ENCODE measurements at regions not wholly inside any gene's neighbourhood (a gene's known extent, or its start where the extent isn't known, plus 50 kb on each side); places are given as distances from the start of the nearest gene placed in this dataset.

DNA sequence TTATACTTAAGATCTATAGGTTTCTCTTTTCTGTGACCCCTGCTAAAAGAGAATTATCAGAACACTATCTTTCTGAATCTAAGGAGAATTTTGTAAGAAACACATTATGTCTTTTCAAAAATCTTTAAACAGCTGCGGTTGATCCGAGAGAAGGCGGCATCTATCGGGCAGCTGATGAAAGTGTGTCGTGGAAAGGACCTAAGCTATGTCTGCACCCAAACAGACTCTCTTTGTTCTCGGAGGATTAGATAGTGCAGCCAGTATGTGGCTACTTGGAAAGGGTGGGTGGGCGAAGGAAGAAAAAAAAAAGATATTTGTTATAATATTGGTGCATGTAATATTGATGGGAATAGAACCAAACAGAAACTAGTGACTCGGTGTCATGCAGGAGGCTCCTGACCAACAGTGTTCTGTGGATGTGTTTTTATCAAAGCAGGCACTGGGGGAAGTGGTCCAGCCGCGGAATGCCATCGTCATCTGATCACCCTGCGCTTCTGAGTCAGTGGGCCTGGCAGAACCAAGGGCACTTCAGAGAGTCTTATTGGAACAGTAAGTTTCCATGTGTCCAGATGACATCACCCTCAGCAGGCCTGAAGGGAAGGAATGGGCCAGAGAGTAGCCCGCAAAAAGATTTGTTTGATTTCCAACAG, 509.7 kb upstream of the AKR1E2 start:
- no peak for DNase-seq (ENCODE audit: extremely low read depth in 1 of 2, low read depth in 1 of 2)

DNA sequence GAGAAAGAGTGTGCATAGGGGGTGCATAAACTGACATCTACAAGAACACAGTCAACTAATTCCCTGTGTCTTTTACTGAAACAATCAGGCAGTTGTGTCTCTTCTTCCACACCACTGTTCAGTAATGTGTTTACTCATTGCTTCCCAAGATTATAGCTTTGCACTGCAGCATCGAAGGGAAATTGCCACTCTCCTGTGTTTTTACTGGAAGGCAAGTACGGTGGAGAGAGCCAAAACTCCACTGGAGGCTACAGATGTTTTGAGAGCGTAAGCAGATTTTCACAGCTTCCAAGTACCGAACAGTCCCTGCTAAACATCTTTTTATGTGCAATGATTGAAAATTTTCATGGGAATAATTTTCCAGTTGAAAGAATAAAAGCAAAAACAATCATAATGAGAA, 510.5 kb upstream of the AKR1E2 start:
- no peak for DNase-seq (ENCODE audit: extremely low read depth in 1 of 2, low read depth in 1 of 2)

DNA sequence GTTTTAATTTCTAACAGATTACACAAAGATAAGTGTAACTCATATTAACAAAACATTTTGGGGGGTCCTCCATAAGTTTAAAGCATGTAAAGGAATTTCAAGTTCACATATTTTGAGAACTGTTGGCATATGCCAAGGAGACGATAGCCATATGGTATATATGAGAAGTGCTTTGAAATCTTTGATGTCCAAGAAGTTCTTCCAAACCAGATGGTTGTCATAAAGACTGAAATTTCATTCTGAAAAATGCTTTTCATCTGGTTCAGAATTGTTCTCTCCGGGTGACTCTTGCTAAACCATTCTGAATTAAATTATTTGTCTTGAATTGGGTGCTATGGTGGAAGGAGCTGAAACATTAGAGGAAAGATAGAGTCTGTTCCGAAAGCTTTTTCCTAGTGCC, 513.0 kb upstream of the AKR1E2 start:
- no peak for DNase-seq (ENCODE audit: extremely low read depth in 1 of 2, low read depth in 1 of 2)

DNA sequence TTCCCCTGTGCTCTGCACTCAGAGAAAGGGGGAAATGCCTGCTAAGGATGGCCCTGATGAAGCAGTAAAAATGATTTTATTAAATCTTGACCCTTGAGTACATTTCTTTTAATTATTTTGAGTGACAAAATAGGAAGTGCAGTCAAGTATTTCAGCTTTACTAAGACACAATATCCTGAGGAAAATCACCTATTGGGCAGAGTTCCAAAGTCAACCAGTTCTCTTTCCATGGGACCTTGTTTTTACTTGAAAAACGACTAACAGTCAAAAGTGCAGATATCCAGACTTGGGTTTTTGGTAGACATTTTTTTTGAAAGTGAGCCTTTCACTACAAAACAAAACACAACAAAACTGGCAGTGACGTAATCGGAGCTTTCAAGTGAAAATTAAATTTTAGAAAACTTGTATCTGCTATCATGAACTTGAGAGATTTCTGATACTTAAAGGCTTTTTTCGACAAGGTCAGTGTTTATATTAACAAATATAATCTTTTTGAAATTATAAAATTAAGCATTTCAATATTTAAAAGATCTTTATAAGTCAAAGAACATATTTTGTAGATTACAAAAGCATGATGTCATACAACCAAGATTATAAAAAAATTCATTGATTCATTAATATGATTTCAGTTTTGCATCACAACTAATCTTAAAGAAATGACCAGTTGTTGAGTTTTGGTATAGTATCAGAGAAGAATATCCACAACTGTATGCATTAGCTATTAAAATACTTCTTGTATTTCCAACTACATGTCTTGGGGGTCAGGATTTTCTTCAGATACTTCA, 513.8 kb upstream of the AKR1E2 start:
- DNase-seq (ENCODE audit: extremely low read depth in 1 of 2, low read depth in 1 of 2) = no peak

DNA sequence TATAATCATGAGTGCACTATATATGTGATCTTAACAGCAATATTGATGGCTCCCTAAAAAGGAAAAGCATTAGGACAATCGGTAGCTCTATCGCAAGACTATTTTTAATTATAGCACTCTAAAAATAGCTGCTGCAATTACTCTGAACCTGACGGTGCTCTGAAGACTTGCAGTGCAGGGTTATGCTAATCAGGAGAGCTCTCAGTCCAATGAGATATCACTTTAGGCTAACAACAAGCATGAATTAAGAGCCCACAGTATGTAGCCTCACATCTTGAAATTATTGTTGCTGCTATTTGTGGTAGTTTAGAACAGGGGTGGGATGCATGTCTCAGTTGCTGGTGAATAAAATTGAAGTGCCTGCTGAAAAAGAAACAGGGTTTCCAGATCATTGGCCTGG, 515.8 kb upstream of the AKR1E2 start:
- DNase-seq (ENCODE audit: extremely low read depth in 1 of 2, low read depth in 1 of 2) = no peak

DNA sequence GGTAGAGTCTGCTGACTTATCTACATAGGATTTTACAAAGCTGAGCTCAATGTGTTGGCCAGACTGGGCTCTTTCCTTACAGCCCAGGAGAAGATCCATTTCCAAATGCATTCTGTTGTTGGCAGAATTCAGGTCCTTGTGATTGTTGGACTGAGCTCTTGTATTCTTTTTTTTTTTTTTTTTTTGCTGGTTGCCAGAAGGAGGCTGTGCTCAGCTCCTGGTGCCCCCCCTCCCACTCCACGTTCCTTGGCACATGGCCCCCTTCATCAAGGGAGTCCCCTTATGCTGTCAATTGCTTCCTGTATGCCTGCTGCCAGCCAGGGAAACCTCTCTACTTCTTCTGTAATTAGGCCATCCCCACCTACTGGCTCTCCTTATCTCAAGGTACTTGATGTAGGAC, 518.1 kb upstream of the AKR1E2 start:
- no peak for DNase-seq (ENCODE audit: extremely low read depth in 1 of 2, low read depth in 1 of 2)

DNA sequence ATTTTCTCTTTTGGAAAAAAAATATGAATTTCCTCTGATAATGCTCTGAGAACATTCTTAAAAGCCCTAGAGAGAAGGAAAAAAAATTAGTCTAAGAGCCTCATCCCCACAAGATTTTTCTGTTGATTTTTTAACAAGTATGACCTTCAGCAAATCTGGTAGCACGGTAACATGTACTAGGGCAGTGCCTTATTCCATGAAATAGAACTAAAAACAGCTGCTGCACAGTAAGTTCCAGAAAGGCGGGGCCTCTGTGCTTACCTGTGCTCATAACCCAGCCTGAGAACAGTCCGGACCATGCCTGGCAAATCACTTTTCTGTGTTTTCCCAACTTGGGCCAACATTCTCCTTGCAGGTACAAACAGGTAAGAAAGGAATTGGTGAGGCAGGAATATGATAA, 519.1 kb upstream of the AKR1E2 start:
- DNase-seq (ENCODE audit: extremely low read depth in 1 of 2, low read depth in 1 of 2) = no peak

DNA sequence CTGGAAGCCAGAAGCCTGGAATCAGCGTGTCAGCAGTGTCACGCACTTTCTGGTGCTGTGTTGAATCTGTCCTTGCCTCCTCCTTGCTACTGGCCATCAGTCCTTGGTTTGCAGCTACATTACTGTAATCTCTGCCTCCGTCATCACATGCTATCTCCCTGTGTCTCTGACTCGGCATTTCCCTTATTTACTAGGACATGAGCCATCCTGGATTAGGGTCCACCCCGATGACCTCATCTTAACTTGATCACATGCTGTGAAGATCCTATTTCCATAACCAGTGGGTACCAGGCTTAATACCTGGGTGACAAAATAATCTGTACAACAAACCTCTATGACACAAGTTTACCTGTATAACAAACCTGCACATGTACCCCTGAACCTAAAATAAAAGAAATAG, 518.0 kb upstream of the KLF6 start:
- DNase-seq (ENCODE audit: extremely low read depth in 1 of 2, low read depth in 1 of 2) = no peak

DNA sequence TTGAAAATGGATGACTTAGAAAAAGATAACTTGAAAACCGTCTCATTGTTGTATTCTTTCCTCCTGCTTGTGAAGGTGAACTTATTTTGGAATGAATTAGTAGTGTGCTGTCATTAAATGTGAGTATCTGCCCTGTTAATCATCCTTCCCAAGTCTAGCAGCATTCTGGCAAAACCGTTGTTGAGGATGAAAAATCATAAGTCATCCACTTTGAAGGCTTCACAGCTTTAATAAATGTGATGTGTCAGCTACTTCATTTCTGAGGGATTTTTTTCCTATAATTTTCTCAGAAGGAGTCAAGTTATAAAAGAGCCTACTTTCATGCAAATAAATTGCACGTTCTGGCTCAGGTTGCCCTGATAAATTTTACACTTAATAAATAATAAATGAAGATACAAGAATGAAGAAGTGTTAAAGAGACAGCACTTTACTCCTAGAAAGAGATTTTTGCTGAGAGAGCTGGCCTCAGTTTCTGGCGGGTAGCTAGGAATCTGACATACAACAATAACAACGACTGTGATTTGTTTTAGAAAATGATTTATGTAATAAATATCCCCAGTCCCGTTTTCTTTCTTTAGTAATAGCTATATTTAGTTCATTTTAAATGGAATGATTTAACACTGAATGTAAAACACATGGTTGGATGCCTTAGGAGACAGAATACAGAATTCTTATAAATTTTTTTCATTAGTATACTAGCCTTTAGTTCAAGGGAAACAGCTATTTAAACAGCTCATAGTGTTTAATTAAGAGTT, 516.5 kb upstream of the KLF6 start:
- no peak for DNase-seq (ENCODE audit: extremely low read depth in 1 of 2, low read depth in 1 of 2)

DNA sequence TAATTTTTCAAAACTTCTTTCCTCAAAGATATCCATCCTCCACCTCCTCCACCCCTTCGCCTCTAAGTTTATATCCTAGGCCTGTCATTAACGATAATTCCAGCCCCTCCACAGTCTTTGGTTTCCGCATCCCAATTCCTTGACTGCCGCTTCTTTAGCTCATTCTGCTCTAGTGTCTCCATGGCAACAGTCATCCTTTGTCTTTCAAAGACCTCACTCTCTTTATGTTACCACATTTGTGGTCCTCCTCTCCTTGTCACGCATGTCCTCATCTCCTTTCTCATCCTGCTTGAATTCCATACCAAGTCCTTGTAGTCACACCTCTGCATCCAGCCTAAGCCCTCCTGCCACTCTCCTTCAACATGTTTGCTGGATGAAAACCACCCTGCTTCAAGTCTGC, 511.2 kb upstream of the KLF6 start:
- no peak for DNase-seq (ENCODE audit: extremely low read depth in 1 of 2, low read depth in 1 of 2)

DNA sequence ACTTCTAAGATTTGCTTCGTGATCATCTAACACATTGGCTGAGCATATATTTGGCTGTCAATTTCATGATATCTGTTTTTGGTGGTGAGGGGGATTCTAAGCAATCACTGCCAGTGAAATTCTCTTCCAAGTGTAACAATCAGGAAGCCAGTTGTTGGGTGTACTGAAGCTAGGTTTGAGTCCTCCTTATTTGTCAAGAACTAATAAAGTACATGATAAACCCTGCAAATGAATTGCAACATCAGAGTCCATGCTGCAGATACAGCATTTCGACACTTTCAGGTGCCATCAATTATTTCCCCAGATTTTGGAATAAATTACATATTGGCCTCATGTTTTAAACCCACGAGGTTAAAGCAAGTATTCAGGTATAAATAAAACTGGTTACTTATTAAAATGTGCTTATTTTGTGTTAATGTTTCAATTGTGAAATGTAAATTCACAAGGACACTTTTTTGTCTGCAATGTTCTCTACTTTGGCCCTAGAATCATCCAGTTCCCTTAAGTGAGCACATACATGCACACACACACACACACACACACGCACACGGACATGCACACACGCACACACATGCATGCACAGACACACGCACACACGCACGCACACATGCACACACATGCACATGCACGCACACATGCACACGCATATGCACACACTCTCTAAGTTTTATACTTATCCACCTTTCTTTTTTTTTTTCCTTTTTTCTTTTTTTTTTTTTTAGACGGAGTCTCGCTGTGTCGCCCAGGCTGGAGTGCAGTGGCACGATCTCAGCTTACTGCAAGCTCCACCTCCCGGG, 510.2 kb upstream of the KLF6 start:
- DNase-seq (ENCODE audit: extremely low read depth in 1 of 2, low read depth in 1 of 2) = no peak

DNA sequence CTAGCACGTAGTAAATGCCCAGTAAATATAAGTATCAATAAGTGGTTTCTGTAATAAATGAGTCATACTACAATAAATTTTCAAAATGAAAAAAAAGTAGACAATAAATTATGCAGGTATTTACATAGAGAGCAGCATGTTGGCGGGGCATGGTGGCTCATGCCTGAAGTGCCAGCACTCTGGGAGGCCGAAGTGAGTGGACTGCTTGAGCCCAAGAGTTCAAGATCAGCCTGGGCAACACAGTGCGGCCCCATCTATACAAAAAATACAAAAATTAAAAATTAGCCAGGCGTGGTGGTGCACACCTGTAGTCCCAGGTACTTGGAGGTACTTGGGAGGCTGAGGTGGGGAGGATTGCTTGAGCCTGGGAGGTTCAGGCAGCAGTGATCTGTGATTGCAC, 509.3 kb upstream of the KLF6 start:
- DNase-seq (ENCODE audit: extremely low read depth in 1 of 2, low read depth in 1 of 2) = no peak

DNA sequence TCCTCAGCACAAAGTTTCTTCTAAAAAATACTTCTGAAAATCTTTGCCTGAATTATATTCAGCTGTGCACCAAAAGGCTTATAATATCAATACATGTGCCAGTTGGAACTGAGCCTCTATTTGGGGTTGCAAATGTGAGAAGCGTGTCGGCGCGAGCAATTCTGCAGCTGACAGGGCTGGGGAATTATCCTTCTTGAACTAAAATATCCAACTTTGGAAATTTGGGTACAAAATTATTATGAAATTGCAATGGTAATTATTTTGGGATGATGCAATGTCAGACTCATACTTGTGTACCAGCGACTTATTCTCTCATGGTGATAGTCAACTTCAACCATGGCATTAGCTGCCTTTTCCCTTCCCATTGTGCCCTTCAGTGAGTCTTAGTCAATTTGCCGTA, 507.0 kb upstream of the KLF6 start:
- DNase-seq (ENCODE audit: extremely low read depth in 1 of 2, low read depth in 1 of 2) = no peak

DNA sequence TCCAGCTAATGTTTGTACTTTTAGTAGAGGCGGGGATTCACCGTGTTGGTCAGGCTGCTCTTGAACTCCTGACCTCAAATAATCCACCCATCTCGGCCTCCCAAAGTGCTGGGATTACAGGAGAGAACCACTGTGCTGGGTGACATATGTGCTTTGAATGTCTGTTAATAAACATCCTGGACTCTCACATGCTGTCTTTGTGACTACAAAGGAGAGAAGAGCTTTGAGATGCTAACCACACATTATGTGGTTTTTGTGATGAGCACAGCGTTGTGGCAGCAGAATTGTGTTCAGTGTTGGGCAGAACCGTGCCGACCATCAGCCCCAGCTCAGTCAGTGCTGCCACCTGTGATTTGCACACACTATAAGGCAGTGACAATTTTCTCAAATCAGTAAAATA, 500.1 kb upstream of the KLF6 start:
- DNase-seq (ENCODE audit: extremely low read depth in 1 of 2, low read depth in 1 of 2) = no peak

DNA sequence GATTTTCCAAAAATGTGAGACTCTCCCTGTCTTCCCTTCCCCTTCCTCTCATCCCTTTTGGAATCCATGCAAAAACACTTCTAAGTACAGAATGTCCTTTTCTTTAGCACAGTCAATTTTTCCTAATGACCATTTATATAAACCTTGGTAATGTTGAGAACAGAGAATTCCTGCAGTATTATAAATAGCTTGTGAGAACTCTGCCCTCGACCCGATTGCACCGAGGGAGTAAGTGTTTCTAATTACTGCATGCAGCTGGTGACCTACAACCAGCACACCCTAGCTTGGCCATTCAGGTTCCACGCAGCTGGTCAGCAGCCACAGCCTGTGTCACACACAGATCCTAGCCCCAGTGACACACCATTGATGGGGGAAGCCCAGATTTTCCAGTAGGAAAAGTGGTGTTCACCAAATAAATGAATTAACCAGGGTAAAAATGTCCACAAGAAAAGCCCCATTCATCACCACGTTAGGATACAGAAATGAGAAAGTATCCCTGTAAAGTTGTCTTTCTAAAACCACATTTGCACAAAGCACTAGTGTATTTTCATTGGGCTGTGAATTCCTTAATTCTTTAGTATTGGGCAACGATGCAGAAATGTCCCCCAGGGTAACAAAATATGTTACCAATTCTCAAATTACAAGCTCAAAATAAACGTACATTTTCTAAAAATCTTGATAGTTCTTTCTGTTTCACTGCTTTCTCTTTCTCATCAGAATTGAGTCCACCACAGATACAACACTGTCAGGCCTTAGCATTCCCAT, 499.0 kb upstream of the KLF6 start:
- no peak for DNase-seq (ENCODE audit: extremely low read depth in 1 of 2, low read depth in 1 of 2)

DNA sequence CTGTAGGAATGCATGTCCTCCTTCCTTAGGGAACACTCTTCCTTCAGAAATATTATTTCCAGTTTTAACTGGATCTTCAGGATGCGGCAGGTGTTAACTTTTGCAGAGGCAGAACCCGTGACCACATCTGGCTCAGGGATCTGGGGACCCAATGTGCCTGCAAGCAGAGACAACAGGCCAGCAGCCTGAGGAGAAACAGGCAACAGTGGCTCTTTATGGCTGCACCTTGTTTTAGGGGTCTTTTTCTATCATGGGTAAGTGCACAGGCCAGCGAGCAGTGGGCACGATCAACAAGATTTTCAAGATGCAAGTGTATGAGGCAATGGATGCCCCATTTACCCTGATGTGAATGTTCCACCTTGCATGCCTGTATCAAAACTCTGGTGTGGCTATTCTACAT, 497.5 kb upstream of the KLF6 start:
- no peak for DNase-seq (ENCODE audit: extremely low read depth in 1 of 2, low read depth in 1 of 2)

DNA sequence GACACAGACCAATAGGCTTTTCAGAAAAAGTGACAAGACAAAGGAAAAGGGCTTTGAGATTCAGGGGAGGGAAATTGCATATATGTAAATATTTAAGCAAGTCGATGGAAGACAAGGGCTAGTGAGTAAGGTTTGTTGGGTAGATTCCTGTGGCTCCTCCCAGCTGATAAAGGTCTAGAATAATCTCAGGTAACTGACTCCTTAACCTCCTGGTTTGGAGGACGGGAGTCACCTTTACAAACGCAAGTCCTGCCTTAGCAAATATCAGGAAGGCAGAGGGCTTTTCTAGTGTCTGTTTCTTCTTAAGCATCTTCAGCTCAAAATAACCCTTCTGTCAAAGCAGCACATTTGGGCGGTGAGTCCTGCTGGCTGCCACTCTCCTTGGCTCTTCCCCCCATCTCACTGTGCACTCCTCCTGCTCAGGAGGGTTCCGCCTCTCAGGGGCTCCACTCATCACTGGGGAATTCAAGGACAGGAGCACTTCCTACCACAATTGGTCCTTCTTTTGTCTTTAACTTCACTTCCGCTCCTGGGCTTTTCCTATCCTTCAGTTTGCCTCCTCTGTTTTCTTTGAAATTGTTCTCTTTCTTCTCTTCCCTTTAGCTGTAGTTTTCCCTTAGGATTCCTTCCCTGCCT, 496.3 kb upstream of the KLF6 start:
- no peak for DNase-seq (ENCODE audit: extremely low read depth in 1 of 2, low read depth in 1 of 2)

DNA sequence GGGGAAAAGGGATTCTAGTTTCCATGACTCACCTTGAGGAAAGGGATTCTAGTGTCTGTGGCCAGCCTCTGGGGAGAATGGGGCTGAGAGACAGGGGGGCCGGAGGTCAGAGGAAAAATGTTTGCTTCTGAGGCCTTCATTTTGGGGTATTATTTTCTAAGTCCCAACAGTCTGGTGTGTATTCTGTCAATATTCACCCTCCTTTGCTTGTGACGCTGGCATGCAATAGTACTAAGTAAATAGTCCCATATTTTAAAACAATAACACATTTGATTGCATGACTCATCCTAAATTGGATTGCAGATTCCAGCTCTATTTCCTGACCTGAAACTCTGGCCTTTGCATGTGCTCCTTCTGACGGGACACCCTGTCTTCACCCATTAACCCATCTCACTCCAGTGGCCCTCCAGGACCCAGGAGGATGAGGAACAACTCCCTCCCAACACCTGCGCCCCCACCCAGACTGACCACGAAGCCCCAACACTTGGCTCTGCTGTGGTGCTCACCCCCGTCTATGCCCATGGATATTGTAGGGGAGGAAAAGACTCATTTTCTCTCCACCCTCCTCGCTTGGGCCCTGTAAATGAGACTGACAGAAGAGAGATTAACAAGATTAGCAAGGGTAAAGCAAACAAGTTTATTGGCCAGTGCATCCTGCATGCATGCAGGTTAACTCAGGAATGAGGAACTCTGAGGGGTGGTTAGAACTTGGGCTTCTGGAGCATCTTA, 495.6 kb upstream of the KLF6 start:
- DNase-seq (ENCODE audit: extremely low read depth in 1 of 2, low read depth in 1 of 2) = no peak

DNA sequence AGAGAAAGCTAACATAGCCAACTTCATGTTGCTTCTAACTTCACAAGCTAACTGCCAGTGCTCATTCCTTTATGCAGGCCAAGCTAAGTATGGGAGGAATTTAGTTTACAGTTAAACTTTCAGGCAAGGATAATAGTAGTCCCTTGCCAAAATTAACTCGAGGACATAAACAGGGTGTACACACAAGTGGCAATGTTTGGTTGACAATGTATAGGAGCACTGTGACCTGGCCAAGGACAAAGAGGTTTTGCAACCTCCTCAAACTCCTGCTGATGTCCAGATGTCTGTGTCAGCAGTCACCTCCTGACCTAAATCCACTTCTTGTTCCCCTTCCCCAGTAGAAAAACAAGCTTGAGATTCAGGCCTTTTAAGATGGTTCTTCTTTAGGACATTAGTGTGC, 494.6 kb upstream of the KLF6 start:
- DNase-seq (ENCODE audit: extremely low read depth in 1 of 2, low read depth in 1 of 2) = no peak

Measured in stimulated activated CD8-positive, alpha-beta memory T cell treated with anti-CD3 and anti-CD28 coated beads, Interleukin-7, amount 100 ng/mL, for 48 hours (primary cell).